DOHH2 (cell line): ENCODE measurements at regions not wholly inside any gene's neighbourhood (a gene's known extent, or its start where the extent isn't known, plus 50 kb on each side); places are given as distances from the start of the nearest gene placed in this dataset.
A peak's percentile ranks its signal among the peaks of the same experiment; 100 is the strongest.

Experiments used
- CTCF ChIP-seq: fragments of 200-600 bp; sonication (generic); IDR thresholded peaks from one replicate; pipeline ENCODE4 v1.5.1; 2014; ENCODE audit warnings: antibody characterized with exemption, mild to moderate bottlenecking, low read depth, low read length; ENCODE audit not compliant: poor library complexity, severe bottlenecking
- EZH2phosphoT487 ChIP-seq: fragments of 200-600 bp; sonication (generic); IDR thresholded peaks from 2 replicates; pipeline ENCODE4 v1.6.1; 2017; ENCODE audit warnings: borderline replicate concordance, mild to moderate bottlenecking, antibody characterized with exemption, low read length, moderate library complexity, mixed read lengths

GRCh38 chr4:154049457-154050181 lies 260.7 kb upstream of the SFRP2 start:
- TF ChIP-seq CTCF (peak; percentile 11), EZH2phosphoT487 (no peak)
